GM19452 (cell line): ENCODE measurements at regions not wholly inside any gene's neighbourhood (a gene's known extent, or its start where the extent isn't known, plus 50 kb on each side); places are given as distances from the start of the nearest gene placed in this dataset.
"Not testable (repeated sequence)": the region's sequence is repeated elsewhere in the genome, so short reads cannot be mapped to it uniquely, and the experiment has no call there.

Experiments
- ATAC-seq: cut with Tn5 transposase; IDR thresholded peaks from one replicate; pipeline ENCODE4 v1.9.1; 2021; ENCODE audit not compliant: unreplicated experiment

DNA sequence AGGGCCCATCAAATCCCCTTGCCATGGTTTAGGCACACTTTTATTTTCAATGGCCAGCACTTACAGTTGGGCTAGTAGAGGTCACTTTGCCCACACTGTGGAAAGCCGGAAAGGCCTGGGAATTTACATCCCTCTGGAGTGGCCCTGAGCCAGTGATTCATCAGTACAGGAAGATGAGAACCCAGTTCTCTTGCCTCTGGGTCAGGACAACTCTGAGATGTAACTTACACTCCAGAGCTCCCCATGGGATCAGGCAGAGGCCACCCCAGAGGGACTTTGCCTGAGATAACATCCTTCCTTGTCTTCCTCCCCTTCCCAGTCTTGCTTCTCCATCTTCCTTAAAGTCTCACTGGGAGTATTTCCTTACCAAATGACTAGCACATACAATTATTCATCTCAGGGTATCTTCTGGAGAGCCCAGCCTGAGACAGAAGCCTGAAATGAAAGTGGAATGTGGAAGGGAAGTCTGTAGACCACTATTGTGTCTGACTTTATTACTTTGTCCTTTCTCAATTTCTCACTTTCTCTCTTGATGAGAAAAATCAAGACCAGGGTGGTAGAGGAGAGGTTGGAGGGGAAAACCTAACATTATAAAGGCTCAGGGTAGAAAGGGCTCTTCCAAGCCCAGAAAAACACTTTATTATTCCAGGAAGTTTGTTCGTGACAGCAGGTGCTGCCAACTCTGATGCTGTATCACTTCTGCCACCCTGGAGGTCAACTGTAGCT lies 220.8 kb downstream of the ZNF621 start:
- ATAC-seq, result no peak

GRCh38 chr3:40751666-40752065 lies 226.9 kb downstream of the ZNF621 start:
- ATAC-seq, result no peak

- ATAC-seq, result no peak
These were observed 227.7 kb downstream of the ZNF621 start for GRCh38 chr3:40752492-40752891.

GRCh38 chr3:40753291-40753770 lies 228.6 kb downstream of the ZNF621 start:
- ATAC-seq, result no peak

- no peak for ATAC-seq
These were observed 229.2 kb downstream of the ZNF621 start for GRCh38 chr3:40753951-40754350.

GRCh38 chr3:40754994-40755393 lies 230.2 kb downstream of the ZNF621 start:
- no peak for ATAC-seq

- no peak for ATAC-seq
These were observed 231.7 kb downstream of the ZNF621 start for GRCh38 chr3:40756500-40756899.

DNA sequence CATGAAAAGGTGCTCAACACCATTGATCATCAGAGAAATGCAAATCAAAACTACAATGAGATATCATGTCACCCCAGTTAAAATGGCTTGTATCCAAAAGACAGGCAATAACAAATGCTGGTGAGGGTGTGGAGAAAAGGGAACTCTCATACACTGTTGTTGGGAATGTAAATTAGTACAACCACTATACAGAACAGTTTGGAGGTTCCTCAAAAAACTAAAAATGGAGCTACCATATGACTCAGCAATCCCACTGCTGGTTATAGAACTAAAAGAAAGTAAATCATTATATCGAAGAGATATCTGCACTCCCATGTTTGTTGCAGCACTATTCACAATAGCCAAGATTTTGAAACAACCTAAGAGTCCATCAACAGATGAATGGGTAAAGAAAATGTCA lies 238.0 kb downstream of the ZNF621 start:
- ATAC-seq, result not testable (repeated sequence)

DNA sequence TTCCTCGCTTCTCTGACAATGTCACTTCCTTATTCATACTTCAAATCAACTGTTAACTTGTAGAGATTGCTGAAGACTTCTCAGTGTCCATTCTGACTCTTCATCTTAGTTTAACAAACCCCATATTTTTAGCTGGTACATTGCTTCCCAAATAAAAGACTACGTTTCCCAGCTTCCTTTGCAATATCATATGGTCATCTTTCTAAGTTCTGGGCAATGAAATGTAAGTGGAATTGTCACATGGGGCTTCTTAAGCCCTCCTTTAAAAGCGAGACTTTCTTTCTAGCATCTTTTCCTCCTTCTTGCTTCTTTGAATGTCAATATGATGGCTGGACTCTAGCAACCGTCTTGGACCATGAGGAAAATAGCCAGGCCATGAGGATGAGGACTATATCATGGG lies 239.0 kb downstream of the ZNF621 start:
- ATAC-seq, result no peak

DNA sequence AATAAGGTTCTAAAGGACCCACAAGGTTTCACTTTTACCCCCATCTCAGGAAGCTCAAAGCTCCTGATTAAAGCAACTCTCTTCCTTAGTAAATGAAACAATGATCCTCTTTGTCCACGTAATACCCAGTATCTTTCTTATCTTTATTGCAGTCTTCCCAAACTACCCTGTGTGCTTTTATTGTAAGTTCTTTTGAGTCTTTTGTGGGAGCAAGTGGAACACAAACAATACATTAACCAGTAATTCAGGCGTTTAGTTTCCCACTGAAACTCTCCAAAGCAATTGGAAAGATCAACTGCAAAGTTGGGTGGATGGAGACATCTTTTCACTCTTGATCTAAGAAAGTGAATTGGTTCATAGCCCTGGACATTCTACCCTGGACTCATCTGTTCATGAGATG lies 240.0 kb downstream of the ZNF621 start:
- no peak for ATAC-seq

DNA sequence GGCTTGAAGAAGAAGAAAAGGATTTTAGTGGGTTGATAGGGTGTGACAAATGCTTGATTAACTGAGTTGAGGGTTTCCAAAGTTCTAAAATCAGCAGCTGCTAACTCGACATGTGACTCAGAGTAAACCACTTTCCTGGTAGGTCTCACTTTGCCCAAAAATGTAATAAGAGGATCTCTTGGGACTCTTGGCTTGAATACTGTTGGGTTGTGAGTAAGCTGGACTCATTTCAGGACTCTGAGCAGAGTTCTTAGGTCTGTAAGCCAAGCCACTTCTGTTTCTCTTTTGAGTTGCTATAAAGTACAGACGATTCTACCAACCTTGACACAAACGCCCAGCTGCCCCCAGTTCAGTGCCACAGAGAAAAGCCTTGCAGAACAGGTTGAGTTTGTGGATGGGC lies 241.1 kb downstream of the ZNF621 start:
- ATAC-seq, result peak; percentile 62

- ATAC-seq, result peak; percentile 45
These were observed 241.6 kb downstream of the ZNF621 start for GRCh38 chr3:40766396-40766795.

DNA sequence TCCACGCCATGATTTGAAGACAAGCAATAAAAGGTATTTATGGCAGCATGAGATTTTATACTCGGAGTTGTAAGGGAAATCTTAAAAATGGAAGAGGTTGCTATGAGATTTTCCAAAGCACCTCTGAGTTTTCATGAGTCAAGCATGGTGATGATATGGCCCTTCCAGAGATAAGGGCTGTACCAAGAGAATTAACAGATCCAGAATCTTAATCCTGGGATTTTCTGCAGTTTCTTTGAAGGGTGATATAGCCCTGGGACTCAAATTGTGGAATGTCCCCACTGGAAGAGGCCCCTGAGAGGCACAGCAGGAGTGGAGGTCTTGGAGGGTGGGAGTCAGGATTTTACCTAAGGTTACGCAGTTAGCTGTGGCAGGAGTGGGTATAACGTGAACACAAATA lies 243.3 kb downstream of the ZNF621 start:
- no peak for ATAC-seq

- ATAC-seq, result no peak
These were observed 243.8 kb downstream of the ZNF621 start for GRCh38 chr3:40768536-40768935.

DNA sequence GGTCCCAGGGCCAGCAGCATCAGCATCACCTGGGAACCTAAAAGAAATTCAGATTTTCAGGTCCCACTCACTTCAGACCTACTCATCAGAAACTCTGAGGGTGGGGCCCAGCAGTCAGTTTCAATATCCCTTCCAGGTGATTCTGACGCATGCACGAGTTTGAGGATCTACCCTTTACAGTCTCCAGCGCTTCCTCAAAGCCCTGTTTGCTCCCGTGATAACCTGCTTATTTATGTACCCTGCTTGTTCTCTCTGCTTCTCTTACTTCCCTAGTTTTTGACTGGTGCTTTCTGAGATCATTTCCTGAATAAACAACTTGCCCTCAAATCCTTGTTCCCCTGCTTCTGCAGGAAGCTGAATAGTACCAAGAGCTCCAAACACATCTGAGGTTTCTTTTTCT lies 245.3 kb downstream of the ZNF621 start:
- ATAC-seq, result no peak

GRCh38 chr3:40771112-40771511 lies 246.4 kb downstream of the ZNF621 start:
- no peak for ATAC-seq

- ATAC-seq, result no peak
These were observed 254.3 kb downstream of the ZNF621 start for GRCh38 chr3:40779039-40779438.

- ATAC-seq, result no peak
These were observed 255.6 kb downstream of the ZNF621 start for GRCh38 chr3:40780291-40780924.

DNA sequence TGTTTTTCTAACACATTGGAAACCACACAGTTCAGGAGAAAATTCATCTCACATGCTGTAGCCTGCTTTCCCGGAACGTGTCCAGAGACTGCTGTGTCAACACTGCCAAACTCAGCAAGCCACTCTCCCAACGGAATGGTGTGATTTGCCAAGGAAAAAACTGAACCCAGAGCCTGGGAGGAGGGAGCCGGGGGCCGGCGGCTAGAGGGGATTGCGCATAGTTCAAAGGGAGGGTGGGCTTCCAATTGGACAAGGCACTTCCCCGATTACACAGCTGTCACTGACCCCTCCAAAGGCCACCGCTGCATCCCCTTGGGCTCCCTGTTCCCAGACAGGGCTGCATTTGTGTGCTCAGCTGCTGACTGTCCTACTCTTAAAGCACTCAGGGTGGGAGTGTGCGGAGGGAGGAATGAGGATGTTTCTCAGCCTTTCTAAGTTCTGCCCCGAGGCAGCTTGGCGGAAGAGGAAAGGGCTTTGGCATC lies 256.2 kb downstream of the ZNF621 start:
- no peak for ATAC-seq

DNA sequence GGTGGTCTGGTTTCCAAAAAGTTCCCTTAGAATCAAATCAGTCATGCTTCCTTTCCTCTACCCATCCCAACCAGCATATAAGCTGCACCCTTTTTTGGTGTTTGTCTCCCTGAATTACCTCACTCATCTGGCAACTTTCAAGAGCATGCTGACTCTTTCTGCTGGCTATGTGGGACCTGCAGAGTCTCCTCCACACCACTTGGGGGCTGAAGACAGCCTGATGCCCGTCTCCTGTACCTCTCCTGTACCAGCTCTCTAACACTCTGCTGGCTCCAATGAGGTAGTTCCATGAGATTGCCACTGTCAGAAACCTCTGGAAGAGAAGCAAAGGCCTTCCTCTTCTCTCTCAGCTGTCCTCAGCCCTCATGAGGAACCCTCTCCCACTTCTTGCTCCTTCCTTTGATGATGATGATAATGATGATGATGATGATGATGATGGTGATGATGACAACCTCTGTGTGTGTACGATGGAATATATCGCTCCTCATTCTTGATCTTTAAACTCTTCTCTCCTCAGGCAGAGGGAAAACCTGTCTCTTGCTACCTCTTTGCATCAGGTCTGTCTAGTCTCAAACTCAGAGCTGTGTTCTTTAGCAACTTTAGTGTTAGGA lies 257.5 kb downstream of the ZNF621 start:
- peak; percentile 58 for ATAC-seq

DNA sequence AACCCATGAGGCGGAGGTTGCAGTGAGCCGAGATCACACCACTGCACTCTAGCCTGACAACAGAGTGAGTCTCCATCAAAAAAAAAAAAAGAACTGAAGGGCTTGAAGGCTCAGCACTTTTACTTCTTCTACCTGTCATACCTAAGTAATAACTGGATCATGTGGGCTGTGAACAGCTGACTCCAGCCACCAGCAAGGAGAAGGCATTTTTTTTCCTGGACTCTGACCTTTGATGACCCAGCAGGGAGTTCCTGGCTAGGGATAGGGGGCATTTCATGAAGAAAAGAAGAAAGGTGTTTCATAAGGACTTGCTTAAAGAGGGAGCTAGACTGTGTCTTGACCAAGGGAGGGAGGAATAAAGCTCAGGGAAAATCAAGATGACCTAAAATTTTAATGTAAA lies 266.0 kb downstream of the ZNF621 start:
- ATAC-seq, result no peak

GRCh38 chr3:40793730-40794129 lies 269.0 kb downstream of the ZNF621 start:
- ATAC-seq, result no peak
